ENCODE measurements at regions not wholly inside any gene's neighbourhood (a gene's known extent, or its start where the extent isn't known, plus 50 kb on each side); places are given as distances from the start of the nearest gene placed in this dataset.

GRCh38 chr14:54175298-54175942, 218.8 kb upstream of the BMP4 start:
- peak; percentile 45 for DNase-seq (ENCODE audit: low read depth, low spot score)
- Histone ChIP-seq H3K36me3 (ENCODE audit: insufficient read depth, low read length) (no peaks in the 10 kb centered on the region), H3K27ac (no peak overlapping the region), H3K4me3 (no peak overlapping the region), H3K9ac (ENCODE audit: insufficient read length) (no peak overlapping the region), H3K9me3 (ENCODE audit: low read depth, low read length) (no peaks in the 10 kb centered on the region)
- TF ChIP-seq EZH2 (IDR thresholded peaks at IDR 0.05) (no peak), POLR2AphosphoS5 (IDR thresholded peaks at IDR 0.05; ENCODE audit: borderline replicate concordance, low read depth, low read length) (no peak), FOXP2 (optimal IDR thresholded peaks at IDR 0.05; ENCODE audit: control extremely low read depth, extremely low read length, insufficient read depth) (no peak)

- DNase-seq (ENCODE audit: low read depth, low spot score), result no peak
- Histone ChIP-seq H3K9ac (ENCODE audit: insufficient read length) (no peak overlapping the region), H3K27ac (no peak overlapping the region)
These were observed 219.8 kb upstream of the CDKN3 start for GRCh38 chr14:54177019-54177418.

GRCh38 chr14:54177641-54178621, 218.9 kb upstream of the CDKN3 start:
- no peak for TF ChIP-seq POLR2AphosphoS5 (IDR thresholded peaks at IDR 0.05; ENCODE audit: borderline replicate concordance, low read depth, low read length)
- Histone ChIP-seq H3K9ac (ENCODE audit: insufficient read length) (no peak overlapping the region), H3K27ac (no peak overlapping the region), H3K36me3 (ENCODE audit: insufficient read depth, low read length) (no peaks in the 10 kb centered on the region), H3K4me3 (no peak overlapping the region), H3K9me3 (ENCODE audit: low read depth, low read length) (no peaks in the 10 kb centered on the region)
- no peak for DNase-seq (ENCODE audit: low read depth, low spot score)

More at GRCh38 chr14:54177019-54177418, 219.8 kb upstream of the CDKN3 start:
- no peak overlapping the region for H3K4me3 ChIP-seq
- TF ChIP-seq EZH2 (IDR thresholded peaks at IDR 0.05) (no peak), POLR2AphosphoS5 (IDR thresholded peaks at IDR 0.05; ENCODE audit: borderline replicate concordance, low read depth, low read length) (no peak), FOXP2 (optimal IDR thresholded peaks at IDR 0.05; ENCODE audit: control extremely low read depth, extremely low read length, insufficient read depth) (no peak)
- H3K9me3 ChIP-seq (ENCODE audit: low read depth, low read length), result no peaks in the 10 kb centered on the region
- no peaks in the 10 kb centered on the region for H3K36me3 ChIP-seq (ENCODE audit: insufficient read depth, low read length)

- TF ChIP-seq EZH2 (IDR thresholded peaks at IDR 0.05) (no peak), POLR2AphosphoS5 (IDR thresholded peaks at IDR 0.05; ENCODE audit: borderline replicate concordance, low read depth, low read length) (no peak), FOXP2 (optimal IDR thresholded peaks at IDR 0.05; ENCODE audit: control extremely low read depth, extremely low read length, insufficient read depth) (no peak)
- Histone ChIP-seq H3K4me3 (no peak overlapping the region), H3K27ac (no peak overlapping the region), H3K9me3 (ENCODE audit: low read depth, low read length) (no peaks in the 10 kb centered on the region), H3K9ac (ENCODE audit: insufficient read length) (no peak overlapping the region), H3K36me3 (ENCODE audit: insufficient read depth, low read length) (no peaks in the 10 kb centered on the region)
- no peak for DNase-seq (ENCODE audit: low read depth, low spot score)
These were observed 214.3 kb upstream of the CDKN3 start for GRCh38 chr14:54182419-54183045.

- H3K36me3 ChIP-seq (ENCODE audit: insufficient read depth, low read length), result no peaks in the 10 kb centered on the region
- H3K9me3 ChIP-seq (ENCODE audit: low read depth, low read length), result no peaks in the 10 kb centered on the region
- DNase-seq (ENCODE audit: low read depth, low spot score), result no peak
- H3K4me3 ChIP-seq, result no peak overlapping the region
- no peak overlapping the region for H3K27ac ChIP-seq
- TF ChIP-seq EZH2 (IDR thresholded peaks at IDR 0.05) (no peak), POLR2AphosphoS5 (IDR thresholded peaks at IDR 0.05; ENCODE audit: borderline replicate concordance, low read depth, low read length) (no peak), FOXP2 (optimal IDR thresholded peaks at IDR 0.05; ENCODE audit: control extremely low read depth, extremely low read length, insufficient read depth) (no peak)
- no peak overlapping the region for H3K9ac ChIP-seq (ENCODE audit: insufficient read length)
These were observed 209.7 kb upstream of the CDKN3 start for GRCh38 chr14:54186821-54187763.

- no peak for DNase-seq (ENCODE audit: low read depth, low spot score)
- Histone ChIP-seq H3K36me3 (ENCODE audit: insufficient read depth, low read length) (no peaks in the 10 kb centered on the region), H3K27ac (no peak overlapping the region), H3K9ac (ENCODE audit: insufficient read length) (no peak overlapping the region), H3K4me3 (no peak overlapping the region), H3K9me3 (ENCODE audit: low read depth, low read length) (no peaks in the 10 kb centered on the region)
- no peak for TF ChIP-seq POLR2AphosphoS5 (IDR thresholded peaks at IDR 0.05; ENCODE audit: borderline replicate concordance, low read depth, low read length)
- no peak for TF ChIP-seq FOXP2 (optimal IDR thresholded peaks at IDR 0.05; ENCODE audit: control extremely low read depth, extremely low read length, insufficient read depth)
- no peak for TF ChIP-seq EZH2 (IDR thresholded peaks at IDR 0.05)
These were observed 208.6 kb upstream of the CDKN3 start for GRCh38 chr14:54188064-54188666.

- H3K36me3 ChIP-seq (ENCODE audit: insufficient read depth, low read length), result no peaks in the 10 kb centered on the region
- TF ChIP-seq EZH2 (IDR thresholded peaks at IDR 0.05) (no peak), FOXP2 (optimal IDR thresholded peaks at IDR 0.05; ENCODE audit: control extremely low read depth, extremely low read length, insufficient read depth) (no peak), POLR2AphosphoS5 (IDR thresholded peaks at IDR 0.05; ENCODE audit: borderline replicate concordance, low read depth, low read length) (no peak)
These were observed 207.5 kb upstream of the CDKN3 start for GRCh38 chr14:54189333-54189732.

More at GRCh38 chr14:54189333-54189732, 207.5 kb upstream of the CDKN3 start:
- Histone ChIP-seq H3K27ac (no peak overlapping the region), H3K4me3 (no peak overlapping the region), H3K9me3 (ENCODE audit: low read depth, low read length) (no peaks in the 10 kb centered on the region), H3K9ac (ENCODE audit: insufficient read length) (no peak overlapping the region)
- no peak for DNase-seq (ENCODE audit: low read depth, low spot score)
